ENCODE measurements at regions not wholly inside any gene's neighbourhood (a gene's known extent, or its start where the extent isn't known, plus 50 kb on each side); places are given as distances from the start of the nearest gene placed in this dataset.

- H3K9me3 ChIP-seq = no peaks in the 10 kb centered on the region
- no peak overlapping the region for H3K27ac ChIP-seq
- no peaks in the 10 kb centered on the region for H3K36me3 ChIP-seq
- no peak overlapping the region for H3K4me3 ChIP-seq
- H3K27me3 ChIP-seq = no peaks in the 10 kb centered on the region
- WGBS = 36% methylated on average over 4 of the region's 4 CpGs
- TF ChIP-seq POLR2A (IDR thresholded peaks at IDR 0.05) = no peak
- no peak for TF ChIP-seq CTCF (IDR thresholded peaks at IDR 0.05)
- no peak for TF ChIP-seq EP300 (IDR thresholded peaks at IDR 0.05)
- no peak for TF ChIP-seq POLR2AphosphoS5 (IDR thresholded peaks at IDR 0.05)
- no peaks in the 10 kb centered on the region for H3K4me1 ChIP-seq
- no peak for DNase-seq (ENCODE audit: low spot score in 2 of 2)
Measured at GRCh38 chr6:79431537-79431933, 105.7 kb downstream of the LCA5 start.

DNA sequence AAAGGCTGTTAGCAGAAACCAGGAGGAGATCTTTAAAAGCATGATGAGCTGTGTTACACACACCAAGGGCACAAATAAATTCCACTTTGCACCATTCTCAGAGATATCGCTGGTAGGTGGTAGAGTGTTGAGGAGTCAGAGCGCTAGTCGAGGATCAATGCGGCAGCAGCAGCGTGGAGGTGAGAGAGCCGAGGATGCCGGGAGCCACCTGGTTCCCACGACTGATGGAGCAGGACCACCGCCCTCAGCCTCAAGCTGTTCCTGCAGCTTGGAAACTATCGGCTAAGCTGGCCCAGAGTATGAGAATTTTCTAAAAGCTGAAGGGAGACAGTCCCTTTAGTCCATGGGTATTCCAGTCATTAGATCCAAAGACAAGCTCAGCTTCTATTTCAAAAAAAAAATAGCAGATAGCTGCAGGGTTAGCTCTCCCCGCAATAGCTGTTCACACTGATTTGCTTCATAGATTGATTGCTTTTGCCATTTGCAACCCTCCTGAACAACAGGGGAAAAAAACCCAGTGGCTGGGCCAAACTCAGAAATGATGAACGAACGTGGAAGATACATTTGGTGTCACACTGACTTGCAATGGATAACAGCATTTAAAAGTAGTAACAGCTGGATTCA is 106.2 kb downstream of the LCA5 start:
- no peaks in the 10 kb centered on the region for H3K9me3 ChIP-seq
- H3K4me1 ChIP-seq = no peaks in the 10 kb centered on the region
- no peak for DNase-seq (ENCODE audit: low spot score in 2 of 2)
- no peak overlapping the region for H3K27ac ChIP-seq
- TF ChIP-seq POLR2AphosphoS5 (IDR thresholded peaks at IDR 0.05) (no peak), CTCF (IDR thresholded peaks at IDR 0.05) (no peak), POLR2A (IDR thresholded peaks at IDR 0.05) (no peak), EP300 (IDR thresholded peaks at IDR 0.05) (no peak)
- WGBS = 90% methylated on average over 13 of the region's 13 CpGs
- H3K27me3 ChIP-seq = no peaks in the 10 kb centered on the region
- no peaks in the 10 kb centered on the region for H3K36me3 ChIP-seq
- H3K4me3 ChIP-seq = no peak overlapping the region

DNA sequence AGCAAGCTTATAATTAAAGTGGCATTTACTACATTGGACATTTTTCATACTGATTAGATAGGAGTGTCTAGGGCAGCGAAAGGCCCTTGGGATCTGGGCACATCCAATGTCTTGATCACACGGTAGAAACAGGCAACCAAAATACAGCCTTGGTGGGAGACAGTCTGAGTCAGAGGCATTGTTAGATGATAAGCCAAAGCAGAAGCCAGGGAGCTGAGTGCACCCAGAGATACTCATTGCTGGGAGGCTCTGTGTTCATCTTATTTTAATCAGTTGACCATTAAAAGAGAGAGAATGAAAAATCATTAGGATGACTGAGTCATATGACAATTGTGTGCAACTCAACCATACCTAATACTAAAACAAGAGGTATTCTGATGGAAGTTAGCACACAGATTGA is 109.5 kb downstream of the LCA5 start:
- TF ChIP-seq POLR2AphosphoS5 (IDR thresholded peaks at IDR 0.05) = no peak
- no peak overlapping the region for H3K27ac ChIP-seq
- no peaks in the 10 kb centered on the region for H3K36me3 ChIP-seq
- H3K27me3 ChIP-seq = no peaks in the 10 kb centered on the region
- H3K4me1 ChIP-seq = no peaks in the 10 kb centered on the region
- WGBS = 68% methylated on average over 2 of the region's 2 CpGs
- no peaks in the 10 kb centered on the region for H3K9me3 ChIP-seq
- H3K4me3 ChIP-seq = no peak overlapping the region
- DNase-seq (ENCODE audit: low spot score in 2 of 2) = no peak

GRCh38 chr6:79426625-79427278 is 110.5 kb downstream of the LCA5 start:
- no peaks in the 10 kb centered on the region for H3K27me3 ChIP-seq
- H3K4me3 ChIP-seq = no peak overlapping the region
- no peaks in the 10 kb centered on the region for H3K36me3 ChIP-seq
- 94% methylated on average over 5 of the region's 5 CpGs for WGBS
- H3K27ac ChIP-seq = no peak overlapping the region
- peaks cover 3% of the 10 kb centered on the region for H3K4me1 ChIP-seq
- no peaks in the 10 kb centered on the region for H3K9me3 ChIP-seq
- DNase-seq (ENCODE audit: low spot score in 2 of 2) = no peak
- no peak for TF ChIP-seq CTCF (IDR thresholded peaks at IDR 0.05)
- no peak for TF ChIP-seq EP300 (IDR thresholded peaks at IDR 0.05)
- no peak for TF ChIP-seq POLR2AphosphoS5 (IDR thresholded peaks at IDR 0.05)
- TF ChIP-seq POLR2A (IDR thresholded peaks at IDR 0.05) = no peak

- WGBS = 85% methylated on average over 5 of the region's 5 CpGs
- H3K9me3 ChIP-seq = no peaks in the 10 kb centered on the region
- TF ChIP-seq POLR2A (IDR thresholded peaks at IDR 0.05) = no peak
- TF ChIP-seq EP300 (IDR thresholded peaks at IDR 0.05) = no peak
- no peak for TF ChIP-seq CTCF (IDR thresholded peaks at IDR 0.05)
- TF ChIP-seq POLR2AphosphoS5 (IDR thresholded peaks at IDR 0.05) = no peak
- H3K4me1 ChIP-seq = peaks cover 4% of the 10 kb centered on the region
- no peak overlapping the region for H3K27ac ChIP-seq
- DNase-seq (ENCODE audit: low spot score in 2 of 2) = no peak
- H3K36me3 ChIP-seq = no peaks in the 10 kb centered on the region
- no peaks in the 10 kb centered on the region for H3K27me3 ChIP-seq
- H3K4me3 ChIP-seq = no peak overlapping the region
Measured at GRCh38 chr6:79425589-79426311, 111.5 kb downstream of the LCA5 start.

Measured in suprapubic skin (tissue), 4 donors.